ENCODE measurements at regions not wholly inside any gene's neighbourhood (a gene's known extent, or its start where the extent isn't known, plus 50 kb on each side); places are given as distances from the start of the nearest gene placed in this dataset.

GRCh38 chrX:14164828-14165227, 135.1 kb upstream of the GEMIN8 start:
- DNase-seq (ENCODE audit: low spot score) = no peak

DNA sequence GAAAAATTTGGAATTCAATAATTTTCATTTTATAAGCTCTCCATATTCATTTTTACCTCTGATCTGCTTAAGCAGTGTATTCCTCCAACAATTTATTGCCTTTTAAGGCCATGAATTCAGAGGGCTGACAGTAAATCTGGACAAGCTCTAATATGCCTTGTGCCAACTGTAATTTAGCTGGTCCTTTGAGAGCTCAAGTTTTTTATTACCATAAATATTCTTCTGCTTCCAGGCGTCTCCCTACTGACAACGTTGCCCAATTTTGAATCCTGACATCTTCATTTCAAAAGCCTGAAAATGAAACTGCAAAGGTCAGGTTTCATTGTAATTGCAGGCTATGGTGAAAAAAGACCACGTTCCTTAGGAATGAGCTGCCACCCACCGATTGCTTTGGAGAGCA, 95.8 kb upstream of the GEMIN8 start:
- no peak for DNase-seq (ENCODE audit: low spot score)

DNA sequence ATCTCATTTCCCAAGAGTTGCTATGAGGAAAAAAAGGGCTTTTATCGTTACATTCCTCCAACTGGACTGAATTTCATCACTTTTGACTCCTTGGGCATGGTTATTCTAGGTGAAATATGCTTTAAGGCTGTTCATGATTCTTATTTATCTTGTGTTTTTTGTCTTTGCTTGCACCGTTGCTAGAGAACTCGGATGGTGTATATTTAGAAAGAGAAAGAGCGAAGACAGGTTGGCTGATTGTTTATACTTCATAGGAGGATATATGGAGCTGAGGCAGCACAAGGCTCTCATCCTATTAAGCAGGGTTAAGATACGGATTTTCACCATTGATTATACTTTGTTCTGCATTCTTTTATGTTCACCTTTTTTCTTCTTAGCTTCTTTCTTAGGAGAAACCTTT, 94.9 kb upstream of the GEMIN8 start:
- DNase-seq (ENCODE audit: low spot score) = no peak

GRCh38 chrX:14095702-14096101, 66.0 kb upstream of the GEMIN8 start:
- DNase-seq (ENCODE audit: low spot score) = peak; percentile 37

GRCh38 chrX:14094191-14094590, 64.5 kb upstream of the GEMIN8 start:
- DNase-seq (ENCODE audit: low spot score) = no peak

- DNase-seq (ENCODE audit: low spot score) = no peak
These were observed 54.8 kb upstream of the GEMIN8 start for GRCh38 chrX:14084466-14084865.

DNA sequence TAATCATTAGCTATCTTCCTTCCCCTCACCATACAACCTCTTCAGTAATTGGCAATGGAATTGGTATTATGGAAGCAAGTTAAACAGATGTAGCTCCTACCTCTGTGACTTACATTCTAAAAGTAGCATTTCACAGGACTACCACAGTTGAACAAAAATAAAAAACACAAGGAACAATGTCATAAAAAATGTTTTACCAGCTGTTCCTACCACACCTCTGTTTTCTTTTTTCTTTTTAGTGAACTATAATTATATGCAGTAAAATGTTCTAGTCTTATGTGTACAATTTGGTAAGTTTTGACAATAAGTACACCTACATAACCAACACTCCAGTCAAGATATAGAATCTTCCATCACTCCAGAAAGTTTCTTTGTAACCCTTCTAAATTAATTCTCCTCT, 54.1 kb upstream of the GEMIN8 start:
- DNase-seq (ENCODE audit: low spot score) = no peak

- DNase-seq (ENCODE audit: low spot score) = no peak
These were observed 50.3 kb upstream of the GEMIN8 start for GRCh38 chrX:14079891-14080430.
